ENCODE measurements at regions not wholly inside any gene's neighbourhood (a gene's known extent, or its start where the extent isn't known, plus 50 kb on each side); places are given as distances from the start of the nearest gene placed in this dataset.

DNA sequence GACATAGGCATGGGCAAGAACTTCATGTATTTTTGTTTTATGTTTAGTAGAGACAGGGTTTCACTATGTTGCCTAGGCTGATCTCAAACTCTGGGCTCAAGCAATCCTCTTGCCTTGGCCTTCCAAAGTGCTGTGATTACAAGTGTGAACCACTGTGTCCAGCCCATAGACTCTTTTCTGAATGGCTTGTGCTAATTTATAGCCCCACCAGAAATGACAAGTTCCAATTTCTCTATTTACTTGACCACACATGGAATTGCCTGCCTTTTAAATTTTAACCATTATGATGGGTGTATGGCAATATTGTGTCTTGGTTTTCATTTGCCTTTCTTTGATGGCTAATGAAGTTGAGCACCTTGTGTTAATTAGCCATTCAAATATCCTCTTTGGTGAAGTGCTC lies 85.8 kb upstream of the NECTIN1 start:
- H3K4me3 Mint-ChIP-seq, result no peak overlapping the region
- H3K27me3 Mint-ChIP-seq (ENCODE audit: insufficient read depth, low read depth, poor library complexity), result peaks cover 11% of the 10 kb centered on the region
- peaks cover 9% of the 10 kb centered on the region for H3K9me3 Mint-ChIP-seq

DNA sequence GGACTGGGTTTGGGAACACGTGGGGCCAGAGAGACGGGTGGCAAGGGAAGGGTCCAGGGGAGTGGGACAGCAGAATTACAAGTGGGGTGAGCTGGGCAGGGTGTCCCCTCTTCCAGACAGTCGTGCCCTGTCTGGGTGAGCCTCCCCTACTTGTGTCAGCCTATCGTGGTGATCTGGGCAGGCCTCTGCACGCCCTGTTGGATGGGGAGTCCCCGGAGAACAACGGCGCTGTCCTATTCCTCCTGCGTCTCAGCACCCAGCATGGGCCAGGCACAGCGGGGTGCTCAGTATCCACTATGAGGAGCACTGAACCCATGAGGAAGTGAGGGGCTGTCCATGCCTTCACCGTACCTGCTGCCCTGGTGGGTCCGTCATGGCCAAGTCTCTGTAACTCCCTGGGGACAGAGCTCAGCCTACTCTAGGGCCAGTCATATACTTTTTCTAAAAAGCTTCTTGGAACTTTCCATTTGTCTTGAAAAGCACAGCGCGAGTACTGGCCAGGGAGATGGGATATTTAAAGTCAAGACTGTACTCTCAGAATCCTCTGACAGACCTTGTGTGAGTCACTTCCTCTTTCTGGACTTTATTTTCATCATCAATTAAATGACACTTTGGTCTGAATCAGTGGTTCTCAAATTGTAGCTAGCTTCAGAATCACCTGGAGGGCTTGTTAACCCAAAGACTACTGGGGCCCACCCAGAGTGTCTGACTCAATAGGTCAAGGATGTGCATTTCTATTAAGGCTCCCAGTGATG lies 81.7 kb upstream of the NECTIN1 start:
- no peak for TF ChIP-seq EZH2 (IDR thresholded peaks at IDR 0.05; ENCODE audit: low read depth, unreplicated experiment)
- TF ChIP-seq, protein P1, sequence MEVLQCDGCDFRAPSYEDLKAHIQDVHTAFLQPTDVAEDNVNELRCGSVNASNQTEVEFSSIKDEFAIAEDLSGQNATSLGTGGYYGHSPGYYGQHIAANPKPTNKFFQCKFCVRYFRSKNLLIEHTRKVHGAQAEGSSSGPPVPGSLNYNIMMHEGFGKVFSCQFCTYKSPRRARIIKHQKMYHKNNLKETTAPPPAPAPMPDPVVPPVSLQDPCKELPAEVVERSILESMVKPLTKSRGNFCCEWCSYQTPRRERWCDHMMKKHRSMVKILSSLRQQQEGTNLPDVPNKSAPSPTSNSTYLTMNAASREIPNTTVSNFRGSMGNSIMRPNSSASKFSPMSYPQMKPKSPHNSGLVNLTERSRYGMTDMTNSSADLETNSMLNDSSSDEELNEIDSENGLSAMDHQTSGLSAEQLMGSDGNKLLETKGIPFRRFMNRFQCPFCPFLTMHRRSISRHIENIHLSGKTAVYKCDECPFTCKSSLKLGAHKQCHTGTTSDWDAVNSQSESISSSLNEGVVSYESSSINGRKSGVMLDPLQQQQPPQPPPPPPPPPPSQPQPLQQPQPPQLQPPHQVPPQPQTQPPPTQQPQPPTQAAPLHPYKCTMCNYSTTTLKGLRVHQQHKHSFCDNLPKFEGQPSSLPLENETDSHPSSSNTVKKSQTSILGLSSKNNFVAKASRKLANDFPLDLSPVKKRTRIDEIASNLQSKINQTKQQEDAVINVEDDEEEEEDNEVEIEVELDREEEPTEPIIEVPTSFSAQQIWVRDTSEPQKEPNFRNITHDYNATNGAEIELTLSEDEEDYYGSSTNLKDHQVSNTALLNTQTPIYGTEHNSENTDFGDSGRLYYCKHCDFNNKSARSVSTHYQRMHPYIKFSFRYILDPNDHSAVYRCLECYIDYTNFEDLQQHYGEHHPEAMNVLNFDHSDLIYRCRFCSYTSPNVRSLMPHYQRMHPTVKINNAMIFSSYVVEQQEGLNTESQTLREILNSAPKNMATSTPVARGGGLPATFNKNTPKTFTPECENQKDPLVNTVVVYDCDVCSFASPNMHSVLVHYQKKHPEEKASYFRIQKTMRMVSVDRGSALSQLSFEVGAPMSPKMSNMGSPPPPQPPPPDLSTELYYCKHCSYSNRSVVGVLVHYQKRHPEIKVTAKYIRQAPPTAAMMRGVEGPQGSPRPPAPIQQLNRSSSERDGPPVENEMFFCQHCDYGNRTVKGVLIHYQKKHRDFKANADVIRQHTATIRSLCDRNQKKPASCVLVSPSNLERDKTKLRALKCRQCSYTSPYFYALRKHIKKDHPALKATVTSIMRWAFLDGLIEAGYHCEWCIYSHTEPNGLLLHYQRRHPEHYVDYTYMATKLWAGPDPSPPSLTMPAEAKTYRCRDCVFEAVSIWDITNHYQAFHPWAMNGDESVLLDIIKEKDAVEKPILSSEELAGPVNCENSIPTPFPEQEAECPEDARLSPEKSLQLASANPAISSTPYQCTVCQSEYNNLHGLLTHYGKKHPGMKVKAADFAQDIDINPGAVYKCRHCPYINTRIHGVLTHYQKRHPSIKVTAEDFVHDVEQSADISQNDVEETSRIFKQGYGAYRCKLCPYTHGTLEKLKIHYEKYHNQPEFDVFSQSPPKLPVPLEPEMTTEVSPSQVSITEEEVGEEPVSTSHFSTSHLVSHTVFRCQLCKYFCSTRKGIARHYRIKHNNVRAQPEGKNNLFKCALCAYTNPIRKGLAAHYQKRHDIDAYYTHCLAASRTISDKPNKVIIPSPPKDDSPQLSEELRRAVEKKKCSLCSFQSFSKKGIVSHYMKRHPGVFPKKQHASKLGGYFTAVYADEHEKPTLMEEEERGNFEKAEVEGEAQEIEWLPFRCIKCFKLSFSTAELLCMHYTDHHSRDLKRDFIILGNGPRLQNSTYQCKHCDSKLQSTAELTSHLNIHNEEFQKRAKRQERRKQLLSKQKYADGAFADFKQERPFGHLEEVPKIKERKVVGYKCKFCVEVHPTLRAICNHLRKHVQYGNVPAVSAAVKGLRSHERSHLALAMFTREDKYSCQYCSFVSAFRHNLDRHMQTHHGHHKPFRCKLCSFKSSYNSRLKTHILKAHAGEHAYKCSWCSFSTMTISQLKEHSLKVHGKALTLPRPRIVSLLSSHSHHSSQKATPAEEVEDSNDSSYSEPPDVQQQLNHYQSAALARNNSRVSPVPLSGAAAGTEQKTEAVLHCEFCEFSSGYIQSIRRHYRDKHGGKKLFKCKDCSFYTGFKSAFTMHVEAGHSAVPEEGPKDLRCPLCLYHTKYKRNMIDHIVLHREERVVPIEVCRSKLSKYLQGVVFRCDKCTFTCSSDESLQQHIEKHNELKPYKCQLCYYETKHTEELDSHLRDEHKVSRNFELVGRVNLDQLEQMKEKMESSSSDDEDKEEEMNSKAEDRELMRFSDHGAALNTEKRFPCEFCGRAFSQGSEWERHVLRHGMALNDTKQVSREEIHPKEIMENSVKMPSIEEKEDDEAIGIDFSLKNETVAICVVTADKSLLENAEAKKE (CRISPR knock-in tag; IDR thresholded peaks at IDR 0.05), result no peak
- TF ChIP-seq STAT1 (IDR thresholded peaks at IDR 0.05; ENCODE audit: unreplicated experiment), result no peak
- TF ChIP-seq, protein P2, sequence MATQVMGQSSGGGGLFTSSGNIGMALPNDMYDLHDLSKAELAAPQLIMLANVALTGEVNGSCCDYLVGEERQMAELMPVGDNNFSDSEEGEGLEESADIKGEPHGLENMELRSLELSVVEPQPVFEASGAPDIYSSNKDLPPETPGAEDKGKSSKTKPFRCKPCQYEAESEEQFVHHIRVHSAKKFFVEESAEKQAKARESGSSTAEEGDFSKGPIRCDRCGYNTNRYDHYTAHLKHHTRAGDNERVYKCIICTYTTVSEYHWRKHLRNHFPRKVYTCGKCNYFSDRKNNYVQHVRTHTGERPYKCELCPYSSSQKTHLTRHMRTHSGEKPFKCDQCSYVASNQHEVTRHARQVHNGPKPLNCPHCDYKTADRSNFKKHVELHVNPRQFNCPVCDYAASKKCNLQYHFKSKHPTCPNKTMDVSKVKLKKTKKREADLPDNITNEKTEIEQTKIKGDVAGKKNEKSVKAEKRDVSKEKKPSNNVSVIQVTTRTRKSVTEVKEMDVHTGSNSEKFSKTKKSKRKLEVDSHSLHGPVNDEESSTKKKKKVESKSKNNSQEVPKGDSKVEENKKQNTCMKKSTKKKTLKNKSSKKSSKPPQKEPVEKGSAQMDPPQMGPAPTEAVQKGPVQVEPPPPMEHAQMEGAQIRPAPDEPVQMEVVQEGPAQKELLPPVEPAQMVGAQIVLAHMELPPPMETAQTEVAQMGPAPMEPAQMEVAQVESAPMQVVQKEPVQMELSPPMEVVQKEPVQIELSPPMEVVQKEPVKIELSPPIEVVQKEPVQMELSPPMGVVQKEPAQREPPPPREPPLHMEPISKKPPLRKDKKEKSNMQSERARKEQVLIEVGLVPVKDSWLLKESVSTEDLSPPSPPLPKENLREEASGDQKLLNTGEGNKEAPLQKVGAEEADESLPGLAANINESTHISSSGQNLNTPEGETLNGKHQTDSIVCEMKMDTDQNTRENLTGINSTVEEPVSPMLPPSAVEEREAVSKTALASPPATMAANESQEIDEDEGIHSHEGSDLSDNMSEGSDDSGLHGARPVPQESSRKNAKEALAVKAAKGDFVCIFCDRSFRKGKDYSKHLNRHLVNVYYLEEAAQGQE (IDR thresholded peaks at IDR 0.05; ENCODE audit: unreplicated experiment), result no peak
- TF ChIP-seq JUNB (IDR thresholded peaks at IDR 0.05; ENCODE audit: unreplicated experiment), result no peak
- peaks cover 2% of the 10 kb centered on the region for H3K4me1 ChIP-seq (ENCODE audit: insufficient read depth)
- H3F3A ChIP-seq (replicated peaks; ENCODE audit: low read depth), result no peaks in the 10 kb centered on the region
- H3K27me3 ChIP-seq (ENCODE audit: insufficient read depth), result no peaks in the 10 kb centered on the region
- H3K4me2 ChIP-seq, result no peak overlapping the region
- H3K36me3 ChIP-seq (ENCODE audit: insufficient read depth), result no peaks in the 10 kb centered on the region
- ATAC-seq (no peak), DNase-seq (ENCODE audit: low spot score) (no peak)
- no peaks in the 10 kb centered on the region for H3K79me2 ChIP-seq (replicated peaks; ENCODE audit: insufficient read depth)
- Mint-ChIP-seq H3K4me3 (no peak overlapping the region), H3K27ac (no peak overlapping the region), H3K9me3 (peaks cover 9% of the 10 kb centered on the region), H3K27me3 (ENCODE audit: insufficient read depth, low read depth, poor library complexity) (peaks cover 13% of the 10 kb centered on the region), H3K4me1 (peaks cover 1% of the 10 kb centered on the region; the same call in 2 of the 3 replicates), H3K36me3 (ENCODE audit: low read depth) (no peaks in the 10 kb centered on the region)
- H3K27ac ChIP-seq (ENCODE audit: low read depth), result no peak overlapping the region
- H3K4me3 ChIP-seq, result no peak overlapping the region
- H3K9me2 ChIP-seq (ENCODE audit: insufficient read depth), result no peaks in the 10 kb centered on the region; the same call in 1 of the 2 replicates
- no peaks in the 10 kb centered on the region for H4K20me1 ChIP-seq (replicated peaks; ENCODE audit: insufficient read depth)
- no peak overlapping the region for H2AFZ ChIP-seq

More for the DNA sequence above, 85.8 kb upstream of the NECTIN1 start:
- Histone ChIP-seq H3K9me2 (ENCODE audit: insufficient read depth) (no peaks in the 10 kb centered on the region; the same call in 1 of the 2 replicates), H4K20me1 (replicated peaks; ENCODE audit: insufficient read depth) (no peaks in the 10 kb centered on the region), H3F3A (replicated peaks; ENCODE audit: low read depth) (no peaks in the 10 kb centered on the region), H3K4me2 (no peak overlapping the region), H3K4me1 (ENCODE audit: insufficient read depth) (peaks cover 26% of the 10 kb centered on the region), H3K4me3 (no peak overlapping the region), H2AFZ (no peak overlapping the region), H3K79me2 (replicated peaks; ENCODE audit: insufficient read depth) (no peaks in the 10 kb centered on the region), H3K27me3 (ENCODE audit: insufficient read depth) (no peaks in the 10 kb centered on the region), H3K36me3 (ENCODE audit: insufficient read depth) (no peaks in the 10 kb centered on the region), H3K27ac (ENCODE audit: low read depth) (no peak overlapping the region)
- Mint-ChIP-seq H3K27ac (no peak overlapping the region), H3K4me1 (peaks cover 31% of the 10 kb centered on the region), H3K36me3 (ENCODE audit: low read depth) (no peaks in the 10 kb centered on the region)
- ATAC-seq (no peak), DNase-seq (ENCODE audit: low spot score) (no peak)
- TF ChIP-seq ZNF114 (CRISPR knock-in tag; IDR thresholded peaks at IDR 0.05) (no peak), POLR2AphosphoS5 (IDR thresholded peaks at IDR 0.05; ENCODE audit: low read depth) (no peak)
